DOHH2 (cell line): ENCODE measurements at regions not wholly inside any gene's neighbourhood (a gene's known extent, or its start where the extent isn't known, plus 50 kb on each side); places are given as distances from the start of the nearest gene placed in this dataset.

ENCODE experiments used
- H3F3A ChIP-seq: fragments of 200-600 bp; sonication (generic), shearing (Covaris generic); 2 replicates; pipeline ENCODE4 v1.6.0; 2016; ENCODE audit warnings: antibody characterized with exemption, mild to moderate bottlenecking; ENCODE audit not compliant: control insufficient read depth, insufficient read depth
- H3K27ac ChIP-seq: fragments of 200-600 bp; sonication (generic); 2 replicates; pipeline ENCODE4 v1.5.1; 2014; ENCODE audit warnings: low read depth, mild to moderate bottlenecking, low read length, moderate library complexity
- H3K27me3 ChIP-seq: fragments of 200-600 bp; sonication (generic); 2 replicates; pipeline ENCODE4 v1.6.1; 2014; ENCODE audit warnings: mild to moderate bottlenecking, low read length, mixed read lengths; ENCODE audit not compliant: control insufficient read depth
- H3K36me3 ChIP-seq: fragments of 200-600 bp; sonication (generic); 2 replicates; pipeline ENCODE4 v1.6.1; 2014; ENCODE audit warnings: mild to moderate bottlenecking, low read length, moderate library complexity, mixed read lengths; ENCODE audit not compliant: control insufficient read depth
- H3K4me1 ChIP-seq: fragments of 200-600 bp; sonication (generic); 2 replicates; pipeline ENCODE4 v1.6.1; 2014; ENCODE audit warnings: mild to moderate bottlenecking, low read length, mixed read lengths; ENCODE audit not compliant: control insufficient read depth
- H3K4me2 ChIP-seq: fragments of 200-600 bp; sonication (generic); 2 replicates; pipeline ENCODE4 v1.6.0; 2014; ENCODE audit warnings: mild to moderate bottlenecking, low read length, moderate library complexity
- H3K4me3 ChIP-seq: fragments of 200-600 bp; sonication (generic); 2 replicates; pipeline ENCODE4 v1.5.1; 2014; ENCODE audit warnings: mild to moderate bottlenecking, low read length, mixed read lengths
- H3K79me2 ChIP-seq: fragments of 200-600 bp; sonication (generic); 2 replicates; pipeline ENCODE4 v1.6.1; 2014; ENCODE audit warnings: mild to moderate bottlenecking, low read length, mixed read lengths; ENCODE audit not compliant: control insufficient read depth
- H3K9me2 ChIP-seq: fragments of 200-600 bp; sonication (generic); replicated peaks from 2 replicates; pipeline ENCODE4 v1.6.1; 2014; ENCODE audit warnings: mild to moderate bottlenecking, low read length, mixed read lengths; ENCODE audit not compliant: control insufficient read depth
- H3K9me3 ChIP-seq: fragments of 200-600 bp; sonication (generic); 2 replicates; pipeline ENCODE4 v1.6.1; 2014; ENCODE audit warnings: antibody characterized with exemption, low read length, mixed read lengths; ENCODE audit not compliant: control insufficient read depth, insufficient read depth
- H4K20me1 ChIP-seq: fragments of 200-600 bp; sonication (generic); 2 replicates; pipeline ENCODE4 v1.6.0; 2014; ENCODE audit warnings: low read depth, mild to moderate bottlenecking, antibody characterized with exemption, low read length, moderate library complexity; ENCODE audit not compliant: control insufficient read depth, insufficient read depth
- EZH2phosphoT487 ChIP-seq: fragments of 200-600 bp; sonication (generic); IDR thresholded peaks from 2 replicates; pipeline ENCODE4 v1.6.1; 2017; ENCODE audit warnings: borderline replicate concordance, mild to moderate bottlenecking, antibody characterized with exemption, low read length, moderate library complexity, mixed read lengths
- TF ChIP-seq, protein P1 (sequence below): fragments of 200-600 bp; sonication (generic); IDR thresholded peaks from one replicate; pipeline ENCODE4 v1.5.1; 2014; ENCODE audit warnings: antibody characterized with exemption, mild to moderate bottlenecking, low read depth, low read length; ENCODE audit not compliant: poor library complexity, severe bottlenecking

GRCh38 chr21:24737296-24737850, 869.9 kb downstream of the MRPL39 start:
- no peaks in the 10 kb centered on the region for H3K9me2 ChIP-seq
- no peaks in the 10 kb centered on the region for H3K4me1 ChIP-seq
- no peaks in the 10 kb centered on the region for H4K20me1 ChIP-seq
- no peaks in the 10 kb centered on the region for H3K79me2 ChIP-seq
- TF ChIP-seq, protein P1, sequence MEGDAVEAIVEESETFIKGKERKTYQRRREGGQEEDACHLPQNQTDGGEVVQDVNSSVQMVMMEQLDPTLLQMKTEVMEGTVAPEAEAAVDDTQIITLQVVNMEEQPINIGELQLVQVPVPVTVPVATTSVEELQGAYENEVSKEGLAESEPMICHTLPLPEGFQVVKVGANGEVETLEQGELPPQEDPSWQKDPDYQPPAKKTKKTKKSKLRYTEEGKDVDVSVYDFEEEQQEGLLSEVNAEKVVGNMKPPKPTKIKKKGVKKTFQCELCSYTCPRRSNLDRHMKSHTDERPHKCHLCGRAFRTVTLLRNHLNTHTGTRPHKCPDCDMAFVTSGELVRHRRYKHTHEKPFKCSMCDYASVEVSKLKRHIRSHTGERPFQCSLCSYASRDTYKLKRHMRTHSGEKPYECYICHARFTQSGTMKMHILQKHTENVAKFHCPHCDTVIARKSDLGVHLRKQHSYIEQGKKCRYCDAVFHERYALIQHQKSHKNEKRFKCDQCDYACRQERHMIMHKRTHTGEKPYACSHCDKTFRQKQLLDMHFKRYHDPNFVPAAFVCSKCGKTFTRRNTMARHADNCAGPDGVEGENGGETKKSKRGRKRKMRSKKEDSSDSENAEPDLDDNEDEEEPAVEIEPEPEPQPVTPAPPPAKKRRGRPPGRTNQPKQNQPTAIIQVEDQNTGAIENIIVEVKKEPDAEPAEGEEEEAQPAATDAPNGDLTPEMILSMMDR: no peak
- no peaks in the 10 kb centered on the region for H3K36me3 ChIP-seq
- no peaks in the 10 kb centered on the region for H3K9me3 ChIP-seq
- H3K27ac ChIP-seq: no peak overlapping the region
- H3K4me2 ChIP-seq: no peak overlapping the region
- H3K27me3 ChIP-seq: no peaks in the 10 kb centered on the region
- no peaks in the 10 kb centered on the region for H3F3A ChIP-seq
- no peak overlapping the region for H3K4me3 ChIP-seq

- no peak overlapping the region for H3K4me2 ChIP-seq
- no peak overlapping the region for H3K4me3 ChIP-seq
- no peaks in the 10 kb centered on the region for H3K9me3 ChIP-seq
- no peaks in the 10 kb centered on the region for H4K20me1 ChIP-seq
- H3K79me2 ChIP-seq: no peaks in the 10 kb centered on the region
- H3K36me3 ChIP-seq: no peaks in the 10 kb centered on the region
- H3K27me3 ChIP-seq: no peaks in the 10 kb centered on the region
- H3K9me2 ChIP-seq: no peaks in the 10 kb centered on the region
- no peaks in the 10 kb centered on the region for H3F3A ChIP-seq
- TF ChIP-seq, protein P1: no peak
- TF ChIP-seq EZH2phosphoT487: no peak
- H3K4me1 ChIP-seq: no peaks in the 10 kb centered on the region
- no peak overlapping the region for H3K27ac ChIP-seq
Measured at GRCh38 chr21:24730661-24731060, 876.6 kb downstream of the MRPL39 start.

- Histone ChIP-seq H3K27ac (no peak overlapping the region), H3K4me1 (no peaks in the 10 kb centered on the region), H3K4me2 (no peak overlapping the region), H3F3A (no peaks in the 10 kb centered on the region), H4K20me1 (no peaks in the 10 kb centered on the region), H3K79me2 (no peaks in the 10 kb centered on the region), H3K9me2 (no peaks in the 10 kb centered on the region), H3K36me3 (no peaks in the 10 kb centered on the region), H3K9me3 (no peaks in the 10 kb centered on the region), H3K27me3 (no peaks in the 10 kb centered on the region), H3K4me3 (no peak overlapping the region)
- TF ChIP-seq EZH2phosphoT487: no peak
- TF ChIP-seq, protein P1: no peak
Measured at GRCh38 chr21:24729568-24729967, 877.7 kb downstream of the MRPL39 start.
